GM12872 (cell line): ENCODE measurements at regions not wholly inside any gene's neighbourhood (a gene's known extent, or its start where the extent isn't known, plus 50 kb on each side); places are given as distances from the start of the nearest gene placed in this dataset.

Experiments used
- TF ChIP-seq, protein P1 (sequence below): IDR thresholded peaks from 3 replicates; pipeline ENCODE4 v1.5.1; 2011; ENCODE audit warnings: low read depth, mild to moderate bottlenecking, low read length, moderate library complexity; ENCODE audit not compliant: insufficient read depth

DNA sequence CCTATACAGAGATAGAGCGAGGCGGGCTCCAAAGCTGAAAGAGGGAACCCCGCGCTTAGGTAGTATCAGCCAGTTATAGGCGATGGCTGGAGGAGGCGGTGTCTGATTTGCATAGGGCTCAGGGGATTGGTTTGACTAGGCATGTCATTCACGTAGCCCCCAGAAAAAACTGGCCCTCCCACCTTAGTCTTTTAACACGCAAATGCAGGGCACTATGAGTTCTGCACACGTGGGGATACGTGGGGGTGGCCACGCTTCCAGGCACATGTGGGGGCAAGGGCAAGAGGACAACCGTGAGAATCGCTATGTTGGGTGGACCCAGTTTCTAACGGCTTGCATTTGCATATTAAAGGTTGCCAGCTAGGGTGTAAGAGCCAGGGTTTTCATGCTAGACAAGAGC lies 56.7 kb upstream of the MSTN start:
- TF ChIP-seq, protein P1, sequence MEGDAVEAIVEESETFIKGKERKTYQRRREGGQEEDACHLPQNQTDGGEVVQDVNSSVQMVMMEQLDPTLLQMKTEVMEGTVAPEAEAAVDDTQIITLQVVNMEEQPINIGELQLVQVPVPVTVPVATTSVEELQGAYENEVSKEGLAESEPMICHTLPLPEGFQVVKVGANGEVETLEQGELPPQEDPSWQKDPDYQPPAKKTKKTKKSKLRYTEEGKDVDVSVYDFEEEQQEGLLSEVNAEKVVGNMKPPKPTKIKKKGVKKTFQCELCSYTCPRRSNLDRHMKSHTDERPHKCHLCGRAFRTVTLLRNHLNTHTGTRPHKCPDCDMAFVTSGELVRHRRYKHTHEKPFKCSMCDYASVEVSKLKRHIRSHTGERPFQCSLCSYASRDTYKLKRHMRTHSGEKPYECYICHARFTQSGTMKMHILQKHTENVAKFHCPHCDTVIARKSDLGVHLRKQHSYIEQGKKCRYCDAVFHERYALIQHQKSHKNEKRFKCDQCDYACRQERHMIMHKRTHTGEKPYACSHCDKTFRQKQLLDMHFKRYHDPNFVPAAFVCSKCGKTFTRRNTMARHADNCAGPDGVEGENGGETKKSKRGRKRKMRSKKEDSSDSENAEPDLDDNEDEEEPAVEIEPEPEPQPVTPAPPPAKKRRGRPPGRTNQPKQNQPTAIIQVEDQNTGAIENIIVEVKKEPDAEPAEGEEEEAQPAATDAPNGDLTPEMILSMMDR = no peak

DNA sequence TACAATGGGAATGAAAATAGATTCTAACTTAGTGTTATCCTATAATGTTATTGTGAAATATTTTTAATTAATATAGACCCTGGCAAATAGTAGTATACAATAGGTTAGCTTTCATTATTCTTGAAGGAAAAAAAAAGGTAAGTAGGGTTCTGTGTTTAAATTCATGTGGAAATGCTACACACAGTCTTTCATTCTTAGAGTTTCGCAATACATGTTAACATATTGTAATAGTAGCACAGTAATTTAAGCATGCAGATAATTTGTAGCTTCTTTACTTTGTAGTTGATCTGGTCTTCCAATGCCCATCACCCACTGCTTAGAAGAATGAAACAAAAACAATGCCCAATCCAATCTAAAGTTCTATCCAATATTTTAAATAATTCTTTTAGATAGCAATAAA lies 54.8 kb upstream of the MSTN start:
- TF ChIP-seq, protein P1 = no peak

DNA sequence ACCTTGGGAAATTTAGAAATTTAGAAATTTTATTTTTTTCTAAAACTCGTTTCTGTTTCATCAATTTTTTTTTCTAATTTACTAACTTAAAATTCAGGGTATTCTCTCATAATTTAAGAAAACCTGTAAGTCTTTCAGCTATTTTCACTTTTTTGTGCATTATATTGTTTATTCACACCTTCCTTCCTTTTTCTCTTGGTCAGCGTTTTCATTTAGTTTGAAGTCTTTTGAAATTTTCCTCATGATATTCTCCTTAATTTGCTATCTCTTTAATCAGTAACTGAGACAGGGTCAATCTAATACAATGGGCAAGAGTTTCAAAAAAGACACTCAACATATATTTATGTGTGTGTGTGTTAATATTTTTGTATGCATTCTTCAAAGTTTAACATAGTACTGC lies 50.5 kb upstream of the MSTN start:
- TF ChIP-seq, protein P1 = no peak
